GM12874 (cell line): ENCODE measurements at regions not wholly inside any gene's neighbourhood (a gene's known extent, or its start where the extent isn't known, plus 50 kb on each side); places are given as distances from the start of the nearest gene placed in this dataset.

Experiments used
- CTCF ChIP-seq: IDR thresholded peaks from 2 replicates; pipeline ENCODE4 v1.5.1; 2011; ENCODE audit warnings: low read depth, mild to moderate bottlenecking, control low read depth, low read length, moderate library complexity; ENCODE audit not compliant: insufficient read depth

- TF ChIP-seq CTCF = no peak
Measured at GRCh38 chr16:54353097-54353496, 66.5 kb upstream of the IRX3 start.

DNA sequence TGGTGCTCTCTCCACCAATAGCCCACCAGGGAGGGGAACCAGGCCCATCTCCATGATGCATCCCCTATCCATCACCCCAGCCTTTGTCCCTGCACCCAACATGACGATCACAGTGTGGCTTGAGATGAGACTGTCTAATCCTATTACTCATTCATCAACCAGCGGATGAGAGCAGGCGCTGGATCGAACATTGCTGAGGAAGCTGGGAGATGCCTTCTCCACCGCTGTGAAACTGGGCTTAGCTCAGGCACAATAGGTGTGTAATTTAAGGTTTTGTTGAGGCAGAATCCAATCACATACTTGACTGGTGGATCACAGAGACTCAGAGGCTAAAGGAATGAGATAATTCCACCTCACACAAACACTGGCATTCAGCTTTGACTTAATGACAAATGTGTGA lies 64.6 kb upstream of the IRX3 start:
- TF ChIP-seq CTCF = no peak

- TF ChIP-seq CTCF = no peak
Measured at GRCh38 chr16:54347961-54348360, 61.4 kb upstream of the IRX3 start.

DNA sequence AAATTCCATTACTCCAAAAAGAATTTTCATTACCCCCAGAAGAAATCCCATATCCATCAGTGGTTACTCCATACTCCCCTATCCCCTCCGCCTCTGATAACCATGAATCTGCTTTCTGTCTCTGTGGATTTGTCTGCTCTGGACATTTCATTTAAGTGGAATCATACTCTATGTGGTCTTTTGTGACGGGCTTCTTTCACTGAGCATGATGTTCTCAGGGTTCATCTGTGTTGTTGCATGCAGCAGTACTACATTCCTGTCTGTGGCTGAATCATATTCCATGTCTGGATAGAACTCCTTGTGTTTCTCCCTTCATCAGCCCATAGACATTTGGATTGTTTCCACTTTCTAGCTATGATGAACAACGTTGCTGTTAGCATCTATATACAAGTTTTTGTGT lies 59.5 kb upstream of the IRX3 start:
- TF ChIP-seq CTCF = no peak

DNA sequence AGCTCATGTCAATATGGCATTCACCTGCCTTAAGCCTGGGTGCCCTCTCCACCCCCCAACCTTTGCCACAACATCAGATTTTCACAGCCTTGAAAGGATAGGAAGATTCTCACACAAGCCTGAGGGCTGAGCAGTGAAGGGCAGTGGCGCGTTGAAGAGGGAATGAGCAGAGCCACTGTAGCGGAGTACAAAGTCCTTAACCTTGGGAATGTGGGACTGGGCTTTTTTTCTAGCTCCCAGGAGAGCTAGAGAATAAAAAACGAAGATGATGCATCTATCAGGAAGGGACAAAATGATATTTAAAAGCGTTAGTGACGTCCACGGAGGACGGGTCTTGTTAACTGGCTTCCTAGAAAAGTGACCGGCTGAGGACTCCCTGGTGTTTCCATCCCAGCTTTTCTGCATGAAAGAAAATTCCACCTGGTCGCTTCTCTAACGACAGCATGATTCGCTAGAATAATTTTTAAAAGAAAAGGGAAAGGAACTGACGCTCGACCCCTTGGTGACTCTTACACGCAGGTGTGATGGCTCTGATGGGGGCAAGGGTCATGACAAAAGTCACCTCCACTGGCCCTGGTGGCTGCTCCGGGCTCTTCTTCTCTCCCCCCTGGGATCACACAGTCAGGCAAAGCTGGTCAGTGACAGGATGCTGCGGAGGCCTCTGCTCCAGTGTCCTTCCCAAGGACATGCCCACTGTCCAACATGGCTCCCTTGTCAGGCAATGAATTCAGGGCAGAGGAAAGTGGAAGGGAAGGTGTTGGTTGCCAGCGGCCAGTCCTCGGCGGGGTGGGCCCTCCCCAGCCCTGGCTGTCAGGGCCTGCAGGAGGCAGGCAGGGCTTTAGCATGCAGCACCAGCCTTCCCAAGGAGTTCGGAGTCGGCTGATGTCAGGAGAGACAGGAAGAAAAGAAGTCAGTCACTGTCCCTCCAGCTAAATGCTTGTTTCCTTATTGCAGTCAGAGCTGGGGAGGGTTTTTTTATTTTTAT lies 58.4 kb upstream of the IRX3 start:
- TF ChIP-seq CTCF = no peak

DNA sequence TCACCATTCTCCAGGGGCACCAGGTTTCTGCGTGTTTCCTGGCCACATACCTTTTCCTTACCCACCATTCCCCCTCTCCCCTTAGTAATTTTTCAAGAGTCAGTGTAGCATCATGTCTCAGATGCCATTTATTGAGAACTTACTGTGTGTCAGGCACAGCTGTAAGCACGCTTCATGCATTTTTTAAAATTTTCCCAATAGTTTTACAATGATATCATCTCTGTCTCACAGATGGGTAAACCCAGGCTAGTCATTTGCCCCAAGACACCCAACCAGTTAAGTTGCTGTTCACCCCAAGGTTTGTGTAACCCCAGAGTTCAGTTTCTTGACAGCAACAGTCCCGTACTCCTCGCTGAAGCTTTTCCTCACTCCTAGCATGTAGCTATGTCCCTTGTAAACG lies 56.4 kb upstream of the IRX3 start:
- no peak for TF ChIP-seq CTCF

DNA sequence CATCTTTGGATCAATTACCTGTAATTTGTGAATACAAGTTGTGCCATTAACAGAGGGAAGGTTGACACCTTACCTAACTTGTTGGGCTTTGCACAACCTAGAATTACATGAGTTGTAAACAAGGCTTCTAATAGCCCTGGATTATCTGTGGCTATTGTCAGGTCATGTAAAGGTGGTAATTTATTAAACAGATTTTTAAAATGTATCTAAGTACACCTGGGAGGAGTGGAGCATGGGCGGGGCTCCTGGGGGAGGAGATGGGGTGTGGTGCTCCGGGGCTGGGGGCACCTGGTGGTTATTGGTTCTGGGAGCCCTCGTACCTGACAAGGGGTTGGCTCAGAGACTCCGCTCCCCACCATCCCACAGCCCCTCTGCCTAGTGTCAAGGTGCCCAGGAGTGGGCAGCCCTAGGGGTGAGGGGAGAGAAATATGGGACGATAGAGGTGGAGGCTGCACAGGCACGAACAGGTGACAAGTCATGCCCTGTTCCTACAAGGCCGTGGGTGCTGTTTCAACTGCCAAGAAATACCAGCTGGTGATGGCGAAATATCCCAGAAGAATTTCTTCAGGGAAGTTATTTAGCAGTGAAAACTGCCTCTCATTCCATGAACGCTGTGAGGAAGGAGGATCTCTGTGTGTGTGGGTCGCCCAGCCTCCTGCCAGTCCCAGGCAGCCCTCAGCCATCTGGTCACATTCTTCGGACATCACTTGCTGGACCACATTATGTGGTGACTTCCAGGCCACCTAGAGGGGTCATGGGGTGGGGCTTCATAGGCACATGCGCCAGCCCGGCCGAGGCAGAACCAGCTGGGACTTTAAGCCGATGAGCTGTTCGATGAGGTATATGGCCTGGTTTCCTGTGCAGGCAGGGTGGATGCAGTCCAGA lies 55.5 kb upstream of the IRX3 start:
- TF ChIP-seq CTCF = no peak
